Left kidney (tissue), 1 donor: ENCODE measurements at regions not wholly inside any gene's neighbourhood (a gene's known extent, or its start where the extent isn't known, plus 50 kb on each side); places are given as distances from the start of the nearest gene placed in this dataset.
"Not testable (repeated sequence)": the region's sequence is repeated elsewhere in the genome, so short reads cannot be mapped to it uniquely, and the experiment has no call there.

Experiments used
- DNase-seq: peaks from one replicate; pipeline ENCODE4 v3.0.0-alpha.2; 2013

- DNase-seq = not testable (repeated sequence)
Observed at GRCh38 chrX:126641076-126641475, 88.5 kb upstream of the DCAF12L1 start.

GRCh38 chrX:126655061-126655460, 102.4 kb upstream of the DCAF12L1 start:
- DNase-seq = no peak

- DNase-seq = no peak
Observed at GRCh38 chrX:126658447-126658846, 105.8 kb upstream of the DCAF12L1 start.

- no peak for DNase-seq
Observed at GRCh38 chrX:126670258-126670657, 117.6 kb upstream of the DCAF12L1 start.

- not testable (repeated sequence) for DNase-seq
Observed at GRCh38 chrX:126673366-126673765, 120.8 kb upstream of the DCAF12L1 start.

- DNase-seq = not testable (repeated sequence)
Observed at GRCh38 chrX:126673816-126674491, 121.3 kb upstream of the DCAF12L1 start.

- DNase-seq = peak; percentile 7
Observed at GRCh38 chrX:126695375-126695896, 124.1 kb upstream of the PRR32 start.

GRCh38 chrX:126697091-126697490, 122.4 kb upstream of the PRR32 start:
- no peak for DNase-seq

- DNase-seq = no peak
Observed at GRCh38 chrX:126701380-126701779, 118.1 kb upstream of the PRR32 start.

GRCh38 chrX:126718440-126718839, 101.1 kb upstream of the PRR32 start:
- DNase-seq = no peak

- DNase-seq = no peak
Observed at GRCh38 chrX:126719208-126719607, 100.3 kb upstream of the PRR32 start.

- no peak for DNase-seq
Observed at GRCh38 chrX:126723881-126724280, 95.6 kb upstream of the PRR32 start.

GRCh38 chrX:126733874-126734273, 85.7 kb upstream of the PRR32 start:
- no peak for DNase-seq
